ENCODE measurements at regions not wholly inside any gene's neighbourhood (a gene's known extent, or its start where the extent isn't known, plus 50 kb on each side); places are given as distances from the start of the nearest gene placed in this dataset.
"Not testable (repeated sequence)": the region's sequence is repeated elsewhere in the genome, so short reads cannot be mapped to it uniquely, and the experiment has no call there.

GRCh38 chr6:141824350-141824749 is 308.4 kb upstream of the GJE1 start:
- WGBS, 4 donors, result 33 to 63% (median 42%) methylated on average over 1 of the region's 1 CpG
- H3K27ac ChIP-seq, result no peak overlapping the region
- H3K4me3 ChIP-seq, result no peak overlapping the region
- H3K36me3 ChIP-seq (replicated peaks in 1 of 2), result no peaks in the 10 kb centered on the region
- H3K9me3 ChIP-seq (replicated peaks in 1 of 3), result no peaks in the 10 kb centered on the region
- intact Hi-C loops (cut with DNase I), result no loop called here
- H3K27me3 ChIP-seq, result no peaks in the 10 kb centered on the region
- TF ChIP-seq POLR2A (IDR thresholded peaks at IDR 0.05) (no peak), CTCF (IDR thresholded peaks at IDR 0.05) (no peak)
- no peaks in the 10 kb centered on the region for H3K4me1 ChIP-seq (replicated peaks in 1 of 2)
- DNase-seq, result no peak

DNA sequence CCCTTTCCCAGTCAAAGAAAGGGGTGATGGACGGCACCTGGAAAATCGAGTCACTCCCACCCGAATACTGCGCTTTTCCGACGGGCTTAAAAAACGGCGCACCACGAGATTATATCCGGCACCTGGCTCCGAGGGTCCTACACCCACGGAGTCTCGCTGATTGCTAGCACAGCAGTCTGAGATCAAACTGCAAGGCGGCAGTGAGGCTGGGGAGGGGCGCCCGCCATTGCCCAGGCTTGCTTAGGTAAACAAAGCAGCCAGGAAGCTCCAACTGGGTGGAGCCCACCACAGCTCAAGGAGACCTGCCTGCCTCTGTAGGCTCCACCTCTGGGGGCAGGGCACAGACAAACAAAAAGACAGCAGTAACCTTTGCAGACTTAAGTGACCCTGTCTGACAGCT is 317.7 kb upstream of the GJE1 start:
- H3K4me3 ChIP-seq; intact Hi-C loops (cut with DNase I); H3K4me1 ChIP-seq (replicated peaks in 1 of 2); H3K27me3 ChIP-seq; H3K9me3 ChIP-seq (replicated peaks in 1 of 3); H3K27ac ChIP-seq; H3K36me3 ChIP-seq (replicated peaks in 1 of 2); DNase-seq: not testable (repeated sequence)
- 85 to 95% (median 90%) methylated on average over 13 to 16 of the region's 16 CpGs for WGBS, 4 donors

GRCh38 chr6:141809901-141810300 is 322.8 kb upstream of the GJE1 start:
- intact Hi-C loops (cut with DNase I), result no loop called here
- H3K9me3 ChIP-seq (replicated peaks in 1 of 3), result no peaks in the 10 kb centered on the region
- TF ChIP-seq POLR2A (IDR thresholded peaks at IDR 0.05), result no peak
- no peak for TF ChIP-seq CTCF (IDR thresholded peaks at IDR 0.05)

DNA sequence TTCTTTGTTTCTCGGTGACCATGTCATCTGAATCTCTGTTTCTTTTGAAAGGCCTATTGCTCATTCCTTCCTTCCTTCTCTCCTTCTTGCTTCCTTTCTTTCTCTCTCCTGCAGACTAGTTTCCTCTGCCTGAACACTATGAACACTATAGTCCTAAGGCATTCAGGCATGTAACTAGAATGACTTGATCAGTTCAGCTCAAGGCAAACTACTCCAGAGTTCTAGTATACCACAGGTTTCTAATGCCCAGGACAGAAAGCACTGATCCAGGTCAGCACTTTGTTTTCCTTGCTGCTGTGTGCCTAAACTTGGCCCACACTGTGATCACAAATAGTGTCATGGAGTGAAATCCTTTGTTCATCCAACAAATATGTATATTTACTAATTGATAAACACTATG is 324.1 kb upstream of the GJE1 start:
- intact Hi-C loops (cut with DNase I), result no loop called here
- no peaks in the 10 kb centered on the region for H3K9me3 ChIP-seq (replicated peaks in 1 of 3)
- H3K4me1 ChIP-seq (replicated peaks in 1 of 2), result no peaks in the 10 kb centered on the region
- DNase-seq, result no peak
- 71 to 82% (median 74%) methylated on average over 1 of the region's 1 CpG for WGBS, 4 donors
- TF ChIP-seq POLR2A (IDR thresholded peaks at IDR 0.05), result no peak
- TF ChIP-seq CTCF (IDR thresholded peaks at IDR 0.05), result no peak
- H3K27me3 ChIP-seq, result no peaks in the 10 kb centered on the region
- H3K36me3 ChIP-seq (replicated peaks in 1 of 2), result no peaks in the 10 kb centered on the region
- no peak overlapping the region for H3K4me3 ChIP-seq
- H3K27ac ChIP-seq, result no peak overlapping the region

More at GRCh38 chr6:141809901-141810300, 322.8 kb upstream of the GJE1 start:
- no peak overlapping the region for H3K27ac ChIP-seq
- no peak overlapping the region for H3K4me3 ChIP-seq
- H3K4me1 ChIP-seq (replicated peaks in 1 of 2), result no peaks in the 10 kb centered on the region
- 69 to 82% (median 74%) methylated on average over 2 of the region's 2 CpGs for WGBS, 4 donors
- no peaks in the 10 kb centered on the region for H3K27me3 ChIP-seq
- DNase-seq, result no peak
- H3K36me3 ChIP-seq (replicated peaks in 1 of 2), result no peaks in the 10 kb centered on the region

- H3K27me3 ChIP-seq; H3K4me3 ChIP-seq; H3K4me1 ChIP-seq (replicated peaks in 1 of 2); intact Hi-C loops (cut with DNase I); DNase-seq; H3K36me3 ChIP-seq (replicated peaks in 1 of 2); H3K27ac ChIP-seq; H3K9me3 ChIP-seq (replicated peaks in 1 of 3): not testable (repeated sequence)
- WGBS, 4 donors, result 64 to 74% (median 69%) methylated on average over 1 of the region's 1 CpG
Measured at GRCh38 chr6:141800973-141801372, 331.8 kb upstream of the GJE1 start.
